GM12864 (cell line): ENCODE measurements at regions not wholly inside any gene's neighbourhood (a gene's known extent, or its start where the extent isn't known, plus 50 kb on each side); places are given as distances from the start of the nearest gene placed in this dataset.

ENCODE experiments used
- DNase-seq: peaks from one replicate; pipeline ENCODE4 v3.0.0-alpha.2; 2011; ENCODE audit warnings: low read depth
- H3K4me3 ChIP-seq: 2 replicates; pipeline ENCODE4 v1.5.1; 2011; ENCODE audit warnings: mild to moderate bottlenecking, low read depth, low read length, control low read depth
- TF ChIP-seq, protein P1 (sequence below): IDR thresholded peaks from 2 replicates; pipeline ENCODE4 v1.5.1; 2011; ENCODE audit warnings: low read depth, mild to moderate bottlenecking, moderate library complexity, low read length, control low read depth, inconsistent platforms; ENCODE audit errors: missing control alignments

GRCh38 chr9:107102011-107102410 lies 181.1 kb upstream of the RAD23B start:
- no peak for DNase-seq
- no peak overlapping the region for H3K4me3 ChIP-seq
- TF ChIP-seq, protein P1, sequence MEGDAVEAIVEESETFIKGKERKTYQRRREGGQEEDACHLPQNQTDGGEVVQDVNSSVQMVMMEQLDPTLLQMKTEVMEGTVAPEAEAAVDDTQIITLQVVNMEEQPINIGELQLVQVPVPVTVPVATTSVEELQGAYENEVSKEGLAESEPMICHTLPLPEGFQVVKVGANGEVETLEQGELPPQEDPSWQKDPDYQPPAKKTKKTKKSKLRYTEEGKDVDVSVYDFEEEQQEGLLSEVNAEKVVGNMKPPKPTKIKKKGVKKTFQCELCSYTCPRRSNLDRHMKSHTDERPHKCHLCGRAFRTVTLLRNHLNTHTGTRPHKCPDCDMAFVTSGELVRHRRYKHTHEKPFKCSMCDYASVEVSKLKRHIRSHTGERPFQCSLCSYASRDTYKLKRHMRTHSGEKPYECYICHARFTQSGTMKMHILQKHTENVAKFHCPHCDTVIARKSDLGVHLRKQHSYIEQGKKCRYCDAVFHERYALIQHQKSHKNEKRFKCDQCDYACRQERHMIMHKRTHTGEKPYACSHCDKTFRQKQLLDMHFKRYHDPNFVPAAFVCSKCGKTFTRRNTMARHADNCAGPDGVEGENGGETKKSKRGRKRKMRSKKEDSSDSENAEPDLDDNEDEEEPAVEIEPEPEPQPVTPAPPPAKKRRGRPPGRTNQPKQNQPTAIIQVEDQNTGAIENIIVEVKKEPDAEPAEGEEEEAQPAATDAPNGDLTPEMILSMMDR, result no peak

DNA sequence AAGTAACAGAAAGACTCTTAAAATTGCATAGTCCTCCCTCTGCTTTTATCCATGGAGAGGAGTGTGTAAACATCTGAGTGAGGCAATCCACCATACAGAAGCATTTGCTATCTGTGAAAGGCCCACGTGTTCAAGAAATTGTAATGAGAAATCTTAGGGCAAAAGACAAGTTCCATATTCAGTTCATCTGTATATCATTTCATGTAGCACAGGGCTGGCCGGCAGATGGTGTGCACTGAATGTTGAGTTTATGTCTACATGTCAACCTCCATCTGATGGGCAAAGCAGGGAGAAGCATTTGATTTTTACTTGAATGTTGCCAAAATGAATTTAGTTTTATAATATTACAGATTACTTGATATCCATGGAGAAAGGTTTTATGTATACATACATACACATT lies 179.5 kb upstream of the RAD23B start:
- TF ChIP-seq, protein P1, result no peak
- no peak for DNase-seq
- no peak overlapping the region for H3K4me3 ChIP-seq

DNA sequence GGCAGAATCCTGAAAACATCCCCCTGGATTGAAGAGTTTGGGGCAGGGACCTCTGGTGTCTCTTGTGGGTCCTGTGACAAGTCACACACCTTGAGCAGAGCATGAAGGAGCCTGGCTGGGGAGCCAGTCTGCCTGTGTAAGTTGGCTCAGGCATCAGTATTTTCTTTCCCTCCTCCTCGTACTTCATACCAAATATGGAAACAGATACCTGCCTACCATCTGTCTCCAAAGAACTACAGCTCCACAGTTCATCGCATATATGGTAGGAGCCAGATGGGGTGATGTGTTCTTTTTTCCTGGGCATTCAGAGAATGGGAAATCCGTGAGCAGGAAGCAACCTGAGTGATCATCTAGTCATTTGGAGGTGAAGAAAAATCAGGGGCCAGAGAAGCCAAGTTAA lies 177.3 kb upstream of the RAD23B start:
- TF ChIP-seq, protein P1, result no peak
- no peak for DNase-seq

DNA sequence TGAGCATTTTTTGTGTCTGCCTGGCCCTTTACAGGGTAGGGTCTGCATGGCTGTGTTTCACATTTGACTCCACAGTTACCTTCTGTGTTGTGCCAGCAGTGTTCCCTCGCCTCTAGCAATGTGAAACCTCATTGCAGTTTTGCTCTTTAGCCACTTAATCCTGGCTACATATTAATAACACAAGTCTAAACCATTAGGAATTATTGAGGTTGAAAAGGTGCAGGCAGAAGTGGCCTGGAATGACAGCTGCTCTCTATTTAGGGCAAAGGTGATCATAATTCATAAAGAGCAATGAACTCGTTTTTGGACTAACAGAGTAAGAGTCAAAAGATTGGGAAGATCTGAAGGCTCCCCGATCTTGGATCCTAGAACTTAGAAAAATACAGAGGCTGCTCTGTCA lies 176.7 kb upstream of the RAD23B start:
- no peak overlapping the region for H3K4me3 ChIP-seq
- TF ChIP-seq, protein P1, result no peak
- DNase-seq, result no peak

More for the DNA sequence above, 177.3 kb upstream of the RAD23B start:
- no peak overlapping the region for H3K4me3 ChIP-seq

DNA sequence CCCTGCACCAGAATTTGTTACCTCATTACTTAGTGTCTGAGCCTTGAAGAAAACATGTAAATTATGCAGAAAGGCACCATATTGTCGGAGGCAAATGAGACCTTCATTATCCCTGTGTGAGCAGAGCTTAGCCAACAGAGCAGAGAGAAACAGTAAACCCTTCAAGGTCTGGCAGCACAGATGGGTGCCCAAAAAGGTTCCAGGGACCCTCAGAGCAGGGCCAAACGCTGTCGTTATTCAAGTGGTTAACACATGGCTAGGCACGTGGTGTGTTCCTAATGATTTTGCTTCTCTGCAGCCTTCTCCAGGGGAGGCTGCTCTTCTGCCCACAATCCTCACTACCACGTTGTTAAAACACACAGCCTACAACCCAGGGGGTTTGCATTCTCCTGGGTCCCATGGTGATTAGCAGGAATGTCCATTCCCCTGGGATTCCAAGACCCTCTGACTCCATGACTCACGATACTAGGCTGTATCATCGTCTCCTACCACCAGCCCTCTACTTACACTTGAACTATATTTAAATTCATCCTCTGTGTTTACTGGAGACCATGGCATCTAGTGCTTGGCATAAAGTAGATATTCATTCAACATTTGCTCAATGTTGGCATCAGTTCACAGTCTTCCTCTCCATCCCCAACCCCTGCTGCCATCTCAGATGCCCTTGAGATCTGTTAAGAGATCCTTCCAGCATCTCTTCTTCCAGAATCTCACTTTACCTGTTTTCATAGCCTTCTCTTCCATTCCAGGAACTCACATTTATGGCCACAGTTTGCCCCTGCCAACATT lies 174.5 kb upstream of the RAD23B start:
- DNase-seq, result no peak
- no peak overlapping the region for H3K4me3 ChIP-seq
- TF ChIP-seq, protein P1, result no peak

DNA sequence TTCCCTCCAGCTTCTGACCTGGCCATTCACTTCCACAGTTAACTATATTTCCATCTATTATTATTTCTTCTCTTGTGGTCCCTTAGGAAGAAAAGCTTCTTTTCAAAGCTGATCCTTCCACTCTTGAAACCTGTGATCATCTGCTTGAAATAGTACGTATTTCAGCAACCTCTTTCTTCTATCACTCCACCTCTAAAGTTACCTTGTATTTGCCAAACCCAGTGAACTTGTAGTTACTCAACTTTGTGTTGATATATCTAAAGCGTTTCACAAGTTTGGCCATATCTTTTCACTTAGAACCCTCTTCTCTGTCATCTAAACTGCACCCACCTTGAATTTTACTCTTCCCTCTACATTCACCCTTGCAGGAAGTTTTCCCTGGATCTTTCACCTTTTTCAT lies 173.8 kb upstream of the RAD23B start:
- TF ChIP-seq, protein P1, result no peak
- no peak overlapping the region for H3K4me3 ChIP-seq
- no peak for DNase-seq

- TF ChIP-seq, protein P1, result no peak
- no peak for DNase-seq
- no peak overlapping the region for H3K4me3 ChIP-seq
Measured at GRCh38 chr9:107110153-107110552, 172.9 kb upstream of the RAD23B start.
